Lower leg skin (tissue), 4 donors: ENCODE measurements at regions not wholly inside any gene's neighbourhood (a gene's known extent, or its start where the extent isn't known, plus 50 kb on each side); places are given as distances from the start of the nearest gene placed in this dataset.
"Not testable (repeated sequence)": the region's sequence is repeated elsewhere in the genome, so short reads cannot be mapped to it uniquely, and the experiment has no call there.

ENCODE experiments used
- DNase-seq, 2 donors: peaks; one replicate each; pipeline ENCODE4 v3.0.0-alpha.2; 2019; ENCODE audit warnings: low spot score in 2 of 2
- H3K4me3 ChIP-seq: fragments of 200-600 bp; sonication (generic); 2 replicates; pipeline ENCODE4 v1.5.1; 2017; ENCODE audit warnings: mild to moderate bottlenecking, low read depth; ENCODE audit not compliant: poor library complexity, severe bottlenecking
- CTCF ChIP-seq, 3 donors: fragments of 450-650 bp; IDR thresholded peaks; one replicate each; pipeline ENCODE4 v1.5.1; 2016; ENCODE audit warnings: antibody characterized with exemption in 3 of 3, mild to moderate bottlenecking in 3 of 3, moderate library complexity in 2 of 3
- POLR2A ChIP-seq, 2 donors: fragments of 450-650 bp; IDR thresholded peaks; one replicate each; pipeline ENCODE4 v1.6.1; 2016 to 2017; ENCODE audit warnings: antibody characterized with exemption in 2 of 2, mild to moderate bottlenecking in 1 of 2, moderate library complexity in 1 of 2
- WGBS, 2 donors: methylation state at CpG; one replicate each; pipeline ENCODE4 v1.1.5; 2018; 5-methylcytosine and 5-hydroxymethylcytosine counted together
- intact Hi-C: fragments of 100-400 bp; cut with DNase I; formaldehyde crosslinking; loops from one replicate; pipeline ENCODE4 v1.15.0; 2023; ENCODE audit warnings: low total_unique reads

- intact Hi-C loops: no loop called here
- no peak for DNase-seq
- H3K4me3 ChIP-seq: no peak overlapping the region
- TF ChIP-seq CTCF (IDR thresholded peaks at IDR 0.05) (no peak), POLR2A (IDR thresholded peaks at IDR 0.05) (no peak)
- WGBS, 2 donors: 92 to 93% methylated on average over 2 of the region's 2 CpGs
Measured at GRCh38 chr4:134848681-134849080, 647.1 kb upstream of the PABPC4L start.

GRCh38 chr4:134830741-134831140 is 629.2 kb upstream of the PABPC4L start:
- intact Hi-C loops, DNase-seq, H3K4me3 ChIP-seq: not testable (repeated sequence)
- WGBS, 2 donors: 90 to 93% methylated on average over 7 of the region's 7 CpGs

- TF ChIP-seq CTCF (IDR thresholded peaks at IDR 0.05) (no peak), POLR2A (IDR thresholded peaks at IDR 0.05) (no peak)
- H3K4me3 ChIP-seq: no peak overlapping the region
- WGBS, 2 donors: 83% methylated on average over 3 of the region's 3 CpGs
- no peak for DNase-seq
- intact Hi-C loops: no loop called here
Measured at GRCh38 chr4:134812611-134813010, 611.0 kb upstream of the PABPC4L start.

GRCh38 chr4:134807231-134807745 is 605.7 kb upstream of the PABPC4L start:
- TF ChIP-seq CTCF (IDR thresholded peaks at IDR 0.05) (no peak), POLR2A (IDR thresholded peaks at IDR 0.05) (no peak)
- WGBS, 2 donors: 64 to 68% methylated on average over 3 of the region's 3 CpGs
- no peak for DNase-seq
- H3K4me3 ChIP-seq: no peak overlapping the region
- intact Hi-C loops: no loop called here

GRCh38 chr4:134798573-134798972 is 597.0 kb upstream of the PABPC4L start:
- no peak overlapping the region for H3K4me3 ChIP-seq
- no peak for DNase-seq
- WGBS, 2 donors: 93 to 96% methylated on average over 1 of the region's 1 CpG
- TF ChIP-seq POLR2A (IDR thresholded peaks at IDR 0.05): no peak
- no peak for TF ChIP-seq CTCF (IDR thresholded peaks at IDR 0.05)
- intact Hi-C loops: no loop called here

GRCh38 chr4:134787315-134787714 is 585.7 kb upstream of the PABPC4L start:
- no peak overlapping the region for H3K4me3 ChIP-seq
- TF ChIP-seq POLR2A (IDR thresholded peaks at IDR 0.05) (no peak), CTCF (IDR thresholded peaks at IDR 0.05) (no peak)
- intact Hi-C loops: no loop called here
- DNase-seq: no peak
- 60 to 87% methylated on average over 1 of the region's 1 CpG for WGBS, 2 donors
